A673 (cell line): ENCODE measurements at regions not wholly inside any gene's neighbourhood (a gene's known extent, or its start where the extent isn't known, plus 50 kb on each side); places are given as distances from the start of the nearest gene placed in this dataset.

Experiments
- BruUV-seq: library from RNA; stranded (reverse); fragments of 400-500 nt; replicated peaks from 2 replicates; lab custom pipeline; 2021; lab: Mats Ljungman, UMichigan
- CTCF ChIA-PET: fragments of 300-600 bp; sonication (Branson Sonifier 250); formaldehyde crosslinking; loops from one replicate; lab custom pipeline; 2022; ENCODE audit warnings: antibody characterized with exemption; lab: Charles Lee
- POLR2A ChIA-PET: fragments of 300-600 bp; sonication (Branson Sonifier 250); formaldehyde crosslinking; loops from one replicate; lab custom pipeline; 2022; ENCODE audit warnings: antibody characterized with exemption; ENCODE audit not compliant: low non-redundant PET; lab: Charles Lee
- DNase-seq: peaks from one replicate; pipeline ENCODE4 v3.0.0-alpha.2; 2015; ENCODE audit warnings: low spot score
- H3K27ac ChIP-seq: fragments of 200-600 bp; sonication (generic); 2 replicates; pipeline ENCODE4 v1.5.1; 2016; ENCODE audit warnings: mixed run types, low read depth, mild to moderate bottlenecking, mixed read lengths, antibody characterized with exemption, low read length; ENCODE audit not compliant: poor library complexity, severe bottlenecking
- H3K27me3 ChIP-seq: fragments of 200-600 bp; sonication (generic); replicated peaks from 2 replicates; pipeline ENCODE4 v1.6.1; 2017; ENCODE audit warnings: mixed run types, low read depth, mild to moderate bottlenecking, mixed read lengths, antibody characterized with exemption, low read length; ENCODE audit not compliant: insufficient read depth, poor library complexity
- H3K36me3 ChIP-seq: fragments of 200-600 bp; sonication (generic); 2 replicates; pipeline ENCODE4 v1.6.1; 2016; ENCODE audit warnings: mixed run types, mild to moderate bottlenecking, mixed read lengths, antibody characterized with exemption, low read length; ENCODE audit not compliant: insufficient read depth, poor library complexity, severe bottlenecking
- H3K4me1 ChIP-seq: fragments of 200-600 bp; sonication (generic); 2 replicates; pipeline ENCODE4 v1.6.1; 2017; ENCODE audit warnings: mixed run types, mild to moderate bottlenecking, mixed read lengths, antibody characterized with exemption, low read length; ENCODE audit not compliant: insufficient read depth, poor library complexity, severe bottlenecking
- H3K4me3 ChIP-seq: fragments of 200-600 bp; sonication (generic); 2 replicates; pipeline ENCODE4 v1.5.1; 2016; ENCODE audit warnings: low read depth, mixed run types, mild to moderate bottlenecking, mixed read lengths, low read length; ENCODE audit not compliant: poor library complexity, severe bottlenecking
- H3K9me3 ChIP-seq: fragments of 200-600 bp; sonication (generic); 2 replicates; pipeline ENCODE4 v1.6.1; 2016; ENCODE audit warnings: mixed run types, low read depth, mild to moderate bottlenecking, mixed read lengths, antibody characterized with exemption, low read length; ENCODE audit not compliant: poor library complexity, severe bottlenecking
- EZH2 ChIP-seq: fragments of 200-600 bp; sonication (generic); IDR thresholded peaks from 2 replicates; pipeline ENCODE4 v1.6.1; 2017; ENCODE audit warnings: borderline replicate concordance, low read depth, mild to moderate bottlenecking, mixed read lengths, antibody characterized with exemption, low read length; ENCODE audit not compliant: poor library complexity, severe bottlenecking
- intact Hi-C: fragments of 100-400 bp; cut with micrococcal nuclease; formaldehyde crosslinking; loops from one replicate; pipeline ENCODE4 v1.10.0; 2022; ENCODE audit not compliant: unreplicated experiment
- TF ChIP-seq, protein P1 (sequence below): fragments of 300-800, 200-600 bp; sonication (generic); conservative IDR thresholded peaks from 2 replicates; pipeline ENCODE4 v1.5.1; 2017; ENCODE audit warnings: low read depth, mild to moderate bottlenecking, antibody characterized with exemption, low read length, moderate library complexity, mixed read lengths

DNA sequence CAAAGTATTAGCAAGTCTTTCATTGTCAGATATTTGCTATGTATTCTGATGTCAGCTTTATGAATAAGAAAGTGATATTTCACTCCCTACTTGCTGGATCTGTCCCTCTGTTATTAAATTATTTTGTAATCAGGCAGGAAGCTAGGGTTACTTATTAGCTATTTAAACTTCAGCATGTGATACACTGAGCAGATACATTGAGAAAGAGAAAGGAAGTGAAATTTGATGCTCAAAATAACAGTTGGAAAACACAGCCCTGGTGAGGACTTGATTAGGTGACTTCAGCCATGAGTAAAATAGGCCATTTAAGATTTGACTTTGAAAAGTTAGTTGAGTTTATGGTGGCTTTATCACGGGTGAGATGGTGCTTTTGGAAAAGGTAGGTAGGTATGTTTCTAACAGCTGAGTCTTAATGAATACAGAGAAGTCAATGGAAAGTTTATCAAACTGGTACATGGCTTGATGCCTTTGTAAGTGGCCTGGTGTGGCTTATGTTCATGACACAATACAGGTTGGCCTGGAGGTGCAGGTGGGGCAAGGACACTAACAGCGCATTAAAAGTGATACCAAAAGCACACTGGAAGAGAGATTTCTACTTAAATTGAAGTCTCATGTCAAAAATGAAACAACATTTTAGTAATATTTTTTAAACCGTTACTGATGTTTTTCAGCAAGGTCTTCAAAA lies 321.2 kb upstream of the SPOCK3 start:
- ChIA-PET CTCF (no interaction called here), POLR2A (no interaction called here)
- Histone ChIP-seq H3K4me1 (no peaks in the 10 kb centered on the region), H3K27ac (no peak overlapping the region), H3K27me3 (no peaks in the 10 kb centered on the region), H3K9me3 (peaks cover 6% of the 10 kb centered on the region), H3K36me3 (no peaks in the 10 kb centered on the region), H3K4me3 (no peak overlapping the region)
- BruUV-seq: no TSS peak
- DNase-seq: no peak
- no peak for TF ChIP-seq EZH2
- TF ChIP-seq, protein P1, sequence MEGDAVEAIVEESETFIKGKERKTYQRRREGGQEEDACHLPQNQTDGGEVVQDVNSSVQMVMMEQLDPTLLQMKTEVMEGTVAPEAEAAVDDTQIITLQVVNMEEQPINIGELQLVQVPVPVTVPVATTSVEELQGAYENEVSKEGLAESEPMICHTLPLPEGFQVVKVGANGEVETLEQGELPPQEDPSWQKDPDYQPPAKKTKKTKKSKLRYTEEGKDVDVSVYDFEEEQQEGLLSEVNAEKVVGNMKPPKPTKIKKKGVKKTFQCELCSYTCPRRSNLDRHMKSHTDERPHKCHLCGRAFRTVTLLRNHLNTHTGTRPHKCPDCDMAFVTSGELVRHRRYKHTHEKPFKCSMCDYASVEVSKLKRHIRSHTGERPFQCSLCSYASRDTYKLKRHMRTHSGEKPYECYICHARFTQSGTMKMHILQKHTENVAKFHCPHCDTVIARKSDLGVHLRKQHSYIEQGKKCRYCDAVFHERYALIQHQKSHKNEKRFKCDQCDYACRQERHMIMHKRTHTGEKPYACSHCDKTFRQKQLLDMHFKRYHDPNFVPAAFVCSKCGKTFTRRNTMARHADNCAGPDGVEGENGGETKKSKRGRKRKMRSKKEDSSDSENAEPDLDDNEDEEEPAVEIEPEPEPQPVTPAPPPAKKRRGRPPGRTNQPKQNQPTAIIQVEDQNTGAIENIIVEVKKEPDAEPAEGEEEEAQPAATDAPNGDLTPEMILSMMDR: no peak
- intact Hi-C loops: no loop called here

GRCh38 chr4:167578906-167579305 lies 344.6 kb upstream of the SPOCK3 start:
- intact Hi-C loops: no loop called here
- H3K27ac ChIP-seq: no peak overlapping the region
- no peaks in the 10 kb centered on the region for H3K4me1 ChIP-seq
- no peaks in the 10 kb centered on the region for H3K36me3 ChIP-seq
- H3K9me3 ChIP-seq: peaks cover 21% of the 10 kb centered on the region
- no peaks in the 10 kb centered on the region for H3K27me3 ChIP-seq
- H3K4me3 ChIP-seq: no peak overlapping the region
- no peak for TF ChIP-seq EZH2
- TF ChIP-seq, protein P1: no peak
- ChIA-PET POLR2A (no interaction called here), CTCF (no interaction called here)
- no peak for DNase-seq
- BruUV-seq: no TSS peak

DNA sequence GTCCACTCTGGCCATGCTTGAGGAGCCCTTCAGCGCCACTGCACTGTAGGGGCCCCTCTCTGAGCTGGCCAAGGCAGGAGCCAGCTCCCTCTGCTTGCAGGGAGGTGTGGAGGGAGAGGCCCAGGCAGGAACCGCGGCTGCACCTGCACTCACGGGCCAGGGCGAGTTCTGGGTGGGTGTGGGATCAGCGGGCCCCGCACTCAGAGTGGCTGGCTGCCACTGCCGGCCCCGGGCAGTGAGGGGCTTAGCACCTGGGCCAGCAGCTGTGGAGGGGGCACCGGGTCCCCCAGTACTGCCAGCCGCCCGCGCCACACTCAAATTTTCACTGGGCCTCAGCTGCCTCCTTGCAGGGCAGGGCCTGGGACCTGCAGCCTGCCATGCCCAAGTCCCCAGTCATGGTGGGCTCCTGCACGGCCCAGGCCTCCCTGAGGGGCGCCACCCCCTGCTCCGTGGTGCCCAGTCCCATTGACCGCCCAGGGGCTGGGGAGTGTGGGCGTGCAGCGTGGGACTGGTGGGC lies 347.2 kb upstream of the SPOCK3 start:
- Histone ChIP-seq H3K9me3 (peaks cover 16% of the 10 kb centered on the region), H3K4me3 (no peak overlapping the region), H3K36me3 (no peaks in the 10 kb centered on the region), H3K27me3 (no peaks in the 10 kb centered on the region), H3K4me1 (no peaks in the 10 kb centered on the region), H3K27ac (no peak overlapping the region)
- ChIA-PET POLR2A (no interaction called here), CTCF (no interaction called here)
- intact Hi-C loops: no loop called here
- TF ChIP-seq EZH2: no peak
- TF ChIP-seq, protein P1: no peak
- DNase-seq: no peak
- no TSS peak for BruUV-seq
